CD14-positive monocyte (primary cell): ENCODE measurements at regions not wholly inside any gene's neighbourhood (a gene's known extent, or its start where the extent isn't known, plus 50 kb on each side); places are given as distances from the start of the nearest gene placed in this dataset.

Source experiments
- DNase-seq, 3 donors: peaks; one replicate each; pipeline ENCODE4 v3.0.0-alpha.2; 2011 to 2022
- H2AFZ ChIP-seq: 2 replicates; pipeline ENCODE4 v1.6.0; 2012; ENCODE audit warnings: mild to moderate bottlenecking, low read depth, low read length, inconsistent platforms; ENCODE audit not compliant: insufficient read depth, poor library complexity, severe bottlenecking
- H3K27ac ChIP-seq, 2 donors: 1 replicate in 1 of 2; 2 replicates in 1 of 2; pipeline ENCODE4 v1.5.1; 2012 to 2013; ENCODE audit warnings: low read length in 2 of 2, control low read depth in 1 of 2, inconsistent platforms in 1 of 2, low read depth in 1 of 2, mild to moderate bottlenecking in 1 of 2
- H3K27me3 ChIP-seq, 2 donors: one replicate each; pipeline versions ENCODE4 v1.6.0 to v1.6.1; 2011 to 2013; ENCODE audit warnings: low read length in 2 of 2; ENCODE audit not compliant: control insufficient read depth in 2 of 2, insufficient read depth in 2 of 2
- H3K36me3 ChIP-seq, 2 donors: replicated peaks in 1 of 2; 1 replicate in 1 of 2; 2 replicates in 1 of 2; pipeline versions ENCODE4 v1.5.1 to v1.6.1; 2012 to 2013; ENCODE audit warnings: low read length in 2 of 2, control low read depth in 1 of 2, inconsistent platforms in 1 of 2, mild to moderate bottlenecking in 1 of 2; ENCODE audit not compliant: insufficient read depth in 2 of 2, control insufficient read depth in 1 of 2
- H3K4me1 ChIP-seq, 2 donors: 1 replicate in 1 of 2; 2 replicates in 1 of 2; pipeline versions ENCODE4 v1.5.1 to v1.6.1; 2012 to 2013; ENCODE audit warnings: low read length in 2 of 2, control low read depth in 1 of 2, inconsistent platforms in 1 of 2, mild to moderate bottlenecking in 1 of 2, moderate library complexity in 1 of 2; ENCODE audit not compliant: insufficient read depth in 2 of 2, control insufficient read depth in 1 of 2
- H3K4me2 ChIP-seq: replicated peaks from 2 replicates; pipeline ENCODE3; 2012; ENCODE audit warnings: low read length, moderate library complexity, mild to moderate bottlenecking; ENCODE audit not compliant: poor library complexity, severe bottlenecking; ENCODE audit errors: extremely low read depth
- H3K4me3 ChIP-seq, 3 experiments: fragments of 200-600 bp in 1 of 3; sonication (generic) in 1 of 3; replicated peaks in 1 of 3; 1 replicate in 2 of 3; 2 replicates in 1 of 3; pipeline ENCODE4 v1.5.1; 2011 to 2013; ENCODE audit warnings: low read length in 3 of 3, mild to moderate bottlenecking in 3 of 3, control low read depth in 2 of 3, low read depth in 2 of 3, inconsistent platforms in 1 of 3, moderate library complexity in 1 of 3
- H3K79me2 ChIP-seq: 2 replicates; pipeline ENCODE4 v1.6.0; 2012; ENCODE audit warnings: mild to moderate bottlenecking, control low read depth, inconsistent platforms, low read length, moderate library complexity; ENCODE audit not compliant: insufficient read depth
- H3K9ac ChIP-seq: 2 replicates; pipeline ENCODE4 v1.6.0; 2017; ENCODE audit warnings: low read length, mild to moderate bottlenecking; ENCODE audit not compliant: insufficient read depth, poor library complexity, severe bottlenecking
- H3K9me3 ChIP-seq, 2 donors: replicated peaks in 1 of 2; 1 replicate in 1 of 2; 2 replicates in 1 of 2; pipeline versions ENCODE4 v1.5.1 to v1.6.1; 2012 to 2013; ENCODE audit warnings: low read length in 2 of 2, control low read depth in 1 of 2; ENCODE audit not compliant: control insufficient read depth in 1 of 2, insufficient read depth in 1 of 2
- H4K20me1 ChIP-seq: 2 replicates; pipeline ENCODE4 v1.6.0; 2012; ENCODE audit warnings: mild to moderate bottlenecking, low read length, control low read depth, moderate library complexity; ENCODE audit not compliant: insufficient read depth
- H3K27ac Mint-ChIP-seq, 7 donors: one replicate each; pipeline ENCODE4 v1.8.0; 2020; ENCODE audit warnings: mild to moderate bottlenecking in 7 of 7, mixed read lengths in 7 of 7, moderate library complexity in 6 of 7, inconsistent platforms in 2 of 7
- H3K27me3 Mint-ChIP-seq, 3 donors: one replicate each; pipeline ENCODE4 v1.8.0; 2021 to 2022; ENCODE audit warnings: low read depth in 3 of 3, mild to moderate bottlenecking in 3 of 3, mixed read lengths in 3 of 3, moderate library complexity in 3 of 3, inconsistent platforms in 1 of 3
- H3K36me3 Mint-ChIP-seq, 2 donors: one replicate each; pipeline ENCODE4 v1.8.0; 2020; ENCODE audit warnings: mixed read lengths in 2 of 2, inconsistent platforms in 1 of 2, mild to moderate bottlenecking in 1 of 2
- H3K4me1 Mint-ChIP-seq: one replicate; pipeline ENCODE4 v1.8.0; 2020; ENCODE audit warnings: mild to moderate bottlenecking, mixed read lengths
- H3K4me3 Mint-ChIP-seq, 2 donors: one replicate each; pipeline ENCODE4 v1.8.0; 2020; ENCODE audit warnings: mild to moderate bottlenecking in 2 of 2, mixed read lengths in 2 of 2, moderate library complexity in 1 of 2
- H3K9me3 Mint-ChIP-seq, 7 donors: one replicate each; pipeline ENCODE4 v1.8.0; 2020 to 2022; ENCODE audit warnings: mixed read lengths in 7 of 7, mild to moderate bottlenecking in 6 of 7, moderate library complexity in 6 of 7, inconsistent platforms in 2 of 7
- CTCF ChIP-seq: fragments of 200-600 bp; IDR thresholded peaks from one replicate; pipeline ENCODE4 v1.8.0; 2022; ENCODE audit warnings: antibody characterized with exemption, mild to moderate bottlenecking
- WGBS: methylation state at CpG from one replicate; pipeline ENCODE4 v1.1.5; 2013; ENCODE audit warnings: missing lambda C conversion rate; ENCODE audit not compliant: insufficient coverage; 5-methylcytosine and 5-hydroxymethylcytosine counted together
- intact Hi-C, 2 donors: fragments of 100-400 bp; cut with micrococcal nuclease; formaldehyde crosslinking; loops; one replicate each; pipeline versions ENCODE4 v1.15.0 to v1.15.1; 2023

- Histone ChIP-seq H4K20me1 (no peaks in the 10 kb centered on the region), H3K9ac (no peak overlapping the region), H3K27me3 (peaks cover 43 to 52% of the 10 kb centered on the region in 2 donors), H2AFZ (no peak overlapping the region), H3K9me3 (no peaks in the 10 kb centered on the region), H3K79me2 (no peaks in the 10 kb centered on the region), H3K27ac (no peak overlapping the region), H3K4me1 (peaks cover 21 to 22% of the 10 kb centered on the region in 2 donors), H3K4me2 (no peak overlapping the region), H3K4me3 (no peak overlapping the region), H3K36me3 (no peaks in the 10 kb centered on the region)
- no peak for DNase-seq
- no CpG with 5 or more reads among the region's 1 CpG for WGBS
- Mint-ChIP-seq H3K27me3 (peaks cover 31 to 54% (median 39%) of the 10 kb centered on the region in 3 donors), H3K27ac (no peak overlapping the region), H3K4me1 (peaks cover 35% of the 10 kb centered on the region), H3K9me3 (peaks cover 0 to 5% (median 3%) of the 10 kb centered on the region in 7 donors), H3K36me3 (peaks cover 0 to 4% of the 10 kb centered on the region in 2 donors), H3K4me3 (peak overlapping the region in 1 of 2 donors; percentile 46)
- no peak for TF ChIP-seq CTCF
- intact Hi-C loops: no loop called here
These were observed 65.8 kb upstream of the SLC4A4 start for GRCh38 chr4:71272976-71273375.

GRCh38 chr4:71275004-71275403, 63.8 kb upstream of the SLC4A4 start:
- no peaks in the 10 kb centered on the region for H3K9me3 ChIP-seq
- H3K27ac Mint-ChIP-seq: peak overlapping the region in 2 of 7 donors; percentile 15 to 33
- no peaks in the 10 kb centered on the region for H3K36me3 ChIP-seq
- H3K79me2 ChIP-seq: no peaks in the 10 kb centered on the region
- H3K9me3 Mint-ChIP-seq: peaks cover 0 to 5% (median 4%) of the 10 kb centered on the region in 7 donors
- H3K4me1 Mint-ChIP-seq: peaks cover 31% of the 10 kb centered on the region
- H3K27me3 Mint-ChIP-seq: peaks cover 34 to 54% (median 51%) of the 10 kb centered on the region in 3 donors
- H4K20me1 ChIP-seq: no peaks in the 10 kb centered on the region
- peak overlapping the region; percentile 45 for H3K4me2 ChIP-seq
- H3K27me3 ChIP-seq: peaks cover 43 to 55% of the 10 kb centered on the region in 2 donors
- DNase-seq: no peak
- intact Hi-C loops: no loop called here
- TF ChIP-seq CTCF: no peak
- H3K36me3 Mint-ChIP-seq: peaks cover 0 to 4% of the 10 kb centered on the region in 2 donors
- no peak overlapping the region for H2AFZ ChIP-seq
- H3K4me3 ChIP-seq: peak overlapping the region in 1 of 3 experiments; percentile 28
- peak overlapping the region in 1 of 2 donors; percentile 53 for H3K4me3 Mint-ChIP-seq
- peaks cover 18 to 21% of the 10 kb centered on the region in 2 donors for H3K4me1 ChIP-seq
- no peak overlapping the region for H3K9ac ChIP-seq
- no peak overlapping the region for H3K27ac ChIP-seq
